H9 (cell line): ENCODE measurements at regions not wholly inside any gene's neighbourhood (a gene's known extent, or its start where the extent isn't known, plus 50 kb on each side); places are given as distances from the start of the nearest gene placed in this dataset.

Source experiments
- DNase-seq: peaks from one replicate; pipeline ENCODE4 v3.0.0-alpha.2; 2017
- H2AFZ ChIP-seq: one replicate; pipeline ENCODE4 v1.6.1; 2013; ENCODE audit warnings: mild to moderate bottlenecking, low read length, control low read depth, moderate library complexity
- H2AK5ac ChIP-seq: 2 replicates; pipeline ENCODE4 v1.6.1; 2013; ENCODE audit warnings: low read length, control low read depth, mixed read lengths; ENCODE audit not compliant: insufficient read length
- H2BK120ac ChIP-seq: one replicate; pipeline ENCODE4 v1.6.1; 2013; ENCODE audit warnings: low read depth, mild to moderate bottlenecking, low read length, control low read depth, inconsistent platforms; ENCODE audit not compliant: poor library complexity, severe bottlenecking
- H2BK12ac ChIP-seq: 2 replicates; pipeline ENCODE4 v1.6.1; 2013; ENCODE audit warnings: low read length, control low read depth, mixed read lengths, low read depth; ENCODE audit not compliant: insufficient read length
- H2BK15ac ChIP-seq: 2 replicates; pipeline ENCODE4 v1.6.1; 2013; ENCODE audit warnings: low read depth, low read length, control low read depth
- H2BK20ac ChIP-seq: one replicate; pipeline ENCODE4 v1.6.1; 2013; ENCODE audit warnings: low read depth, mild to moderate bottlenecking, low read length, control low read depth, inconsistent platforms; ENCODE audit not compliant: poor library complexity, severe bottlenecking
- H2BK5ac ChIP-seq: 2 replicates; pipeline ENCODE4 v1.6.1; 2013; ENCODE audit warnings: low read length, control low read depth, mixed read lengths; ENCODE audit not compliant: insufficient read length
- H3K14ac ChIP-seq: 2 replicates; pipeline ENCODE4 v1.6.1; 2013; ENCODE audit warnings: low read length, control low read depth; ENCODE audit not compliant: insufficient read depth
- H3K18ac ChIP-seq: 2 replicates; pipeline ENCODE4 v1.6.1; 2013; ENCODE audit warnings: low read depth, mild to moderate bottlenecking, mixed read lengths, low read length, control low read depth; ENCODE audit not compliant: insufficient read length
- H3K23ac ChIP-seq: 2 replicates; pipeline ENCODE4 v1.6.1; 2013; ENCODE audit warnings: low read length, control low read depth, mixed read lengths, low read depth; ENCODE audit not compliant: insufficient read length
- H3K23me2 ChIP-seq: 2 replicates; pipeline ENCODE4 v1.6.1; 2013; ENCODE audit warnings: low read depth, mild to moderate bottlenecking, mixed read lengths, low read length, control low read depth; ENCODE audit not compliant: insufficient read length, poor library complexity, severe bottlenecking
- H3K27ac ChIP-seq: 2 replicates; pipeline ENCODE4 v1.5.1; 2013; ENCODE audit warnings: low read length, control low read depth, mixed read lengths, low read depth; ENCODE audit not compliant: insufficient read length
- H3K27me3 ChIP-seq: 2 replicates; pipeline ENCODE4 v1.6.1; 2013; ENCODE audit warnings: low read length, control low read depth, inconsistent platforms; ENCODE audit not compliant: insufficient read depth
- H3K4ac ChIP-seq: 2 replicates; pipeline ENCODE4 v1.6.1; 2013; ENCODE audit warnings: low read depth, mild to moderate bottlenecking, control low read depth, inconsistent platforms, low read length, moderate library complexity
- H3K4me1 ChIP-seq: 2 replicates; pipeline ENCODE4 v1.6.1; 2013; ENCODE audit warnings: low read length, control low read depth, inconsistent platforms; ENCODE audit not compliant: insufficient read depth
- H3K4me2 ChIP-seq: 2 replicates; pipeline ENCODE4 v1.6.1; 2013; ENCODE audit warnings: low read length, control low read depth, mixed read lengths; ENCODE audit not compliant: insufficient read length, insufficient read depth
- H3K56ac ChIP-seq: 2 replicates; pipeline ENCODE4 v1.6.1; 2013; ENCODE audit warnings: low read depth, mild to moderate bottlenecking, mixed read lengths, low read length, control low read depth; ENCODE audit not compliant: insufficient read length
- H3K79me1 ChIP-seq: 2 replicates; pipeline ENCODE4 v1.6.1; 2013; ENCODE audit warnings: low read depth, mild to moderate bottlenecking, moderate library complexity, low read length, control low read depth, inconsistent platforms; ENCODE audit not compliant: insufficient read depth, poor library complexity, severe bottlenecking
- H3K79me2 ChIP-seq: 2 replicates; pipeline ENCODE4 v1.6.1; 2013; ENCODE audit warnings: low read length, control low read depth, inconsistent platforms; ENCODE audit not compliant: insufficient read depth
- H3K9ac ChIP-seq: 2 replicates; pipeline ENCODE4 v1.6.1; 2013; ENCODE audit warnings: low read length, control low read depth, mixed read lengths; ENCODE audit not compliant: insufficient read length; ENCODE audit errors: extremely low read depth
- H3K9me3 ChIP-seq: one replicate; pipeline ENCODE4 v1.6.1; 2013; ENCODE audit warnings: low read depth, low read length, inconsistent platforms; ENCODE audit not compliant: control insufficient read depth
- H3T11ph ChIP-seq: one replicate; pipeline ENCODE4 v1.6.1; 2013; ENCODE audit warnings: mild to moderate bottlenecking, low read length, control low read depth, inconsistent platforms
- H4K20me1 ChIP-seq: one replicate; pipeline ENCODE4 v1.6.1; 2013; ENCODE audit not compliant: control insufficient read depth, insufficient read length, insufficient read depth
- H4K5ac ChIP-seq: 2 replicates; pipeline ENCODE4 v1.6.1; 2013; ENCODE audit warnings: low read depth, mild to moderate bottlenecking, mixed read lengths, low read length, control low read depth; ENCODE audit not compliant: insufficient read length
- H4K8ac ChIP-seq: replicated peaks from 2 replicates; pipeline ENCODE4 v1.6.1; 2013; ENCODE audit warnings: low read length, control low read depth, mixed read lengths, low read depth; ENCODE audit not compliant: insufficient read length
- H4K91ac ChIP-seq: 2 replicates; pipeline ENCODE4 v1.6.1; 2013; ENCODE audit warnings: low read depth, mild to moderate bottlenecking, moderate library complexity, mixed read lengths, low read length, control low read depth; ENCODE audit not compliant: insufficient read length
- H3K27ac Mint-ChIP-seq, 3 experiments: 2 replicates in 2 of 3; 3 replicates in 1 of 3; pipeline ENCODE4 v1.8.0; 2020 to 2021; ENCODE audit warnings: mixed read lengths in 3 of 3, mild to moderate bottlenecking in 1 of 3, moderate library complexity in 1 of 3
- H3K27me3 Mint-ChIP-seq: 2 replicates; pipeline ENCODE4 v1.8.0; 2021; ENCODE audit warnings: low read depth, mild to moderate bottlenecking, moderate library complexity, mixed read lengths
- H3K36me3 Mint-ChIP-seq, 3 experiments: 2 replicates in 2 of 3; 3 replicates in 1 of 3; pipeline ENCODE4 v1.8.0; 2020 to 2021; ENCODE audit warnings: low read depth in 3 of 3, mixed read lengths in 3 of 3; ENCODE audit not compliant: insufficient read depth in 1 of 3
- H3K4me1 Mint-ChIP-seq, 2 experiments: 2 replicates each; pipeline ENCODE4 v1.8.0; 2020; ENCODE audit warnings: mixed read lengths in 2 of 2
- H3K4me3 Mint-ChIP-seq, 2 experiments: 2 replicates in 1 of 2; 3 replicates in 1 of 2; pipeline ENCODE4 v1.8.0; 2020 to 2021; ENCODE audit warnings: mild to moderate bottlenecking in 2 of 2, mixed read lengths in 2 of 2, moderate library complexity in 1 of 2
- H3K9me3 Mint-ChIP-seq, 2 experiments: 2 replicates in 1 of 2; 3 replicates in 1 of 2; pipeline ENCODE4 v1.8.0; 2020; ENCODE audit warnings: mild to moderate bottlenecking in 2 of 2, mixed read lengths in 2 of 2, moderate library complexity in 1 of 2
- CTCF ChIP-seq: fragments of 200-600 bp; sonication (generic); conservative IDR thresholded peaks from 3 replicates; pipeline ENCODE4 v1.8.0; 2021; ENCODE audit warnings: antibody characterized with exemption, mild to moderate bottlenecking
- WGBS: extraction: QIAGEN DNeasy Blood & Tissue Kit; methylation state at CpG from one replicate; pipeline ENCODE4 v1.1.7; 2013; ENCODE audit warnings: missing lambda C conversion rate, low lambda C conversion rate, mixed read lengths; ENCODE audit not compliant: insufficient read length; ENCODE audit errors: extremely low coverage; 5-methylcytosine and 5-hydroxymethylcytosine counted together

GRCh38 chr13:73177017-73177416 is 118.2 kb downstream of the KLF5 start:
- H3K27ac Mint-ChIP-seq = no peak overlapping the region

More at GRCh38 chr13:73177017-73177416, 118.2 kb downstream of the KLF5 start:
- Histone ChIP-seq H3K4me2 (no peak overlapping the region), H3K27me3 (no peaks in the 10 kb centered on the region), H3K18ac (no peak overlapping the region), H3K4ac (no peak overlapping the region), H3K79me1 (no peaks in the 10 kb centered on the region), H2BK15ac (no peak overlapping the region), H4K91ac (no peak overlapping the region), H3K27ac (no peak overlapping the region), H2BK5ac (no peak overlapping the region), H4K8ac (no peak overlapping the region), H3K56ac (no peak overlapping the region), H4K5ac (no peak overlapping the region), H3K23ac (no peak overlapping the region), H4K20me1 (no peaks in the 10 kb centered on the region), H3K4me1 (no peaks in the 10 kb centered on the region), H2AK5ac (no peak overlapping the region), H3K14ac (no peak overlapping the region), H3T11ph (no peak overlapping the region), H2BK120ac (no peak overlapping the region), H3K79me2 (no peaks in the 10 kb centered on the region), H2BK12ac (no peak overlapping the region), H2BK20ac (no peak overlapping the region), H3K23me2 (no peaks in the 10 kb centered on the region), H2AFZ (no peak overlapping the region), H3K9me3 (no peaks in the 10 kb centered on the region), H3K9ac (no peak overlapping the region)
- no CpG with 5 or more reads among the region's 1 CpG for WGBS
- Mint-ChIP-seq H3K27me3 (no peaks in the 10 kb centered on the region), H3K4me3 (no peak overlapping the region), H3K36me3 (no peaks in the 10 kb centered on the region), H3K9me3 (no peaks in the 10 kb centered on the region), H3K4me1 (peaks cover 3 to 7% of the 10 kb centered on the region in 2 experiments; a peak in 2 of 4 replicates)
- TF ChIP-seq CTCF = no peak
- DNase-seq = no peak
